Brain microvascular endothelial cell (primary cell): ENCODE measurements at regions not wholly inside any gene's neighbourhood (a gene's known extent, or its start where the extent isn't known, plus 50 kb on each side); places are given as distances from the start of the nearest gene placed in this dataset.

Source experiments
- DNase-seq: peaks from one replicate; pipeline ENCODE4 v3.0.0-alpha.2; 2020
- H3K27ac ChIP-seq: fragments of 250-450 bp; sonication (Bioruptor Pico); 2 replicates; pipeline ENCODE4 v1.5.1; 2020; ENCODE audit warnings: mild to moderate bottlenecking, moderate library complexity
- H3K27me3 ChIP-seq: fragments of 250-450 bp; sonication (Bioruptor Pico); replicated peaks from 2 replicates; pipeline ENCODE4 v1.5.1; 2020; ENCODE audit warnings: mild to moderate bottlenecking
- H3K36me3 ChIP-seq: fragments of 250-450 bp; sonication (Bioruptor Pico); replicated peaks from 2 replicates; pipeline ENCODE4 v1.5.1; 2020; ENCODE audit warnings: mild to moderate bottlenecking
- H3K4me3 ChIP-seq: 2 replicates; pipeline ENCODE4 v1.5.1; 2011; ENCODE audit warnings: low read depth, mild to moderate bottlenecking, control low read depth, low read length, moderate library complexity
- in situ Hi-C: cut with HindIII; loops from 2 replicates; pipeline ENCODE4 v1.10.0; 2017; ENCODE audit warnings: low sequenced_read_pairs, low pct_ligation_motif_present
- TF ChIP-seq, protein P1 (sequence below): IDR thresholded peaks from 2 replicates; pipeline ENCODE4 v1.5.1; 2011; ENCODE audit warnings: low read depth, mild to moderate bottlenecking, moderate library complexity, low read length, control low read depth, inconsistent platforms; ENCODE audit errors: missing control alignments

DNA sequence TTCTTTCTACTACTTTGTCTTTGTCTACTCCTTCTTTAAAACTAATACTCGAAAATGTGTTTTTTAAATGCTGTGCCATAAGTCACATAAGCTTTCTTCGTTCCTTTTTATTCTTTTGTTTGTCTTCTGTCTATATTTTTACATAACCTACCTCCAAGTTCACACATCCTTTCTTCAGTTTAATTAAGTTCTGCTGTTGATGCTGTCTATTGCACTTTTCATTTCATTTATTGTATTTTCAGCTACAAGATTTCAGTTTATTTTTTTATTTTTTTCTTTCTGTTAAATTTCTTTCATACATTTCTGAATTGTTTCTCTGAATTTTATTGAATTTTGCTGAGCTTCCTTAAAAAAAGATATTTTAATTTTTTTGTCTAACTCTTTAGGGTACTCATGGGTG is 878.2 kb downstream of the MAT2B start:
- in situ Hi-C loops, result no loop called here
- Histone ChIP-seq H3K27ac (no peak overlapping the region), H3K36me3 (no peaks in the 10 kb centered on the region), H3K4me3 (no peak overlapping the region), H3K27me3 (no peaks in the 10 kb centered on the region)
- TF ChIP-seq, protein P1, sequence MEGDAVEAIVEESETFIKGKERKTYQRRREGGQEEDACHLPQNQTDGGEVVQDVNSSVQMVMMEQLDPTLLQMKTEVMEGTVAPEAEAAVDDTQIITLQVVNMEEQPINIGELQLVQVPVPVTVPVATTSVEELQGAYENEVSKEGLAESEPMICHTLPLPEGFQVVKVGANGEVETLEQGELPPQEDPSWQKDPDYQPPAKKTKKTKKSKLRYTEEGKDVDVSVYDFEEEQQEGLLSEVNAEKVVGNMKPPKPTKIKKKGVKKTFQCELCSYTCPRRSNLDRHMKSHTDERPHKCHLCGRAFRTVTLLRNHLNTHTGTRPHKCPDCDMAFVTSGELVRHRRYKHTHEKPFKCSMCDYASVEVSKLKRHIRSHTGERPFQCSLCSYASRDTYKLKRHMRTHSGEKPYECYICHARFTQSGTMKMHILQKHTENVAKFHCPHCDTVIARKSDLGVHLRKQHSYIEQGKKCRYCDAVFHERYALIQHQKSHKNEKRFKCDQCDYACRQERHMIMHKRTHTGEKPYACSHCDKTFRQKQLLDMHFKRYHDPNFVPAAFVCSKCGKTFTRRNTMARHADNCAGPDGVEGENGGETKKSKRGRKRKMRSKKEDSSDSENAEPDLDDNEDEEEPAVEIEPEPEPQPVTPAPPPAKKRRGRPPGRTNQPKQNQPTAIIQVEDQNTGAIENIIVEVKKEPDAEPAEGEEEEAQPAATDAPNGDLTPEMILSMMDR, result no peak
- no peak for DNase-seq

DNA sequence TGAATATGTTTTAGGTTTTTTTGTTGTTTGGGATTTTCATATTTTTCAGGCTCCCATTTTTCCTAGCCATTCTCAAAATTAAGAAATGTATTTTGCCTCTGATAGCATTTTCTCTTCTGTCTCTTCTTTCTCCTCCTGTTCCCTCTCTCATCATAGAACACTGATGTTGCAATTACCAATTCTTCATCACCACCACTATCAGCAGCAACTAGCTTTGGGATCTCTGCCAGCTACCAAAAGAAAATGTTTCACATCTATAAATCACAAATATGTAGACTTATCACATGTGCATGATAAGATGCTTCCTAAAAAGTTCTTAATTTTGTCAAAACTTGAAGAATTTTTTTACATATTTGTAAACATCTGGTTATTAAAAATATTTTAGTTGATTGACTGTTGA is 887.1 kb downstream of the MAT2B start:
- H3K36me3 ChIP-seq, result no peaks in the 10 kb centered on the region
- no peak overlapping the region for H3K27ac ChIP-seq
- TF ChIP-seq, protein P1, result no peak
- H3K4me3 ChIP-seq, result no peak overlapping the region
- in situ Hi-C loops, result no loop called here
- DNase-seq, result no peak
- H3K27me3 ChIP-seq, result no peaks in the 10 kb centered on the region

DNA sequence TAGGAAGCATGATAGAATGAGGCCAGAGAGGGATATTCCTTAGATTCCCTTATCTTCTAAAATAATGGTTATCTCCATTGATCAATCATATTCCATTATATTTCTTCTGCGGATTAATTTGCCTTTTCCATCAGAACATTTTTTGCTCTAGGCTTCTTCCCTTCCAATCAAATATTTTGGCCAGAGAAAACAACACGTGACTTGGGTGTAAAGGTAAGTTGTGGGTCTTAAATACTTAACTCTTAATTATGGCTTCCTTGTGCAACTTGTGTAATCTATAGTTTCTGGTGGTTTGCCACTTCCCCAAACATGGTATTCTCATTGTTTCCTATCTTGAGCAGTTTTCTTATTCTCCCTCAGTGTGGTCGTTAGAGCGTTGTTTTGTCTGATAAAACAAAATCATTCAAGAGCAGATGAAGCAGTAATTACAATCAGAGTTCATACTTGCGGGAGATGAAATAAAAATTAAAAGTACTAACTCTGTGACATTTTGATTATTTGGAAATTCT is 889.3 kb downstream of the MAT2B start:
- H3K4me3 ChIP-seq, result no peak overlapping the region
- no peaks in the 10 kb centered on the region for H3K27me3 ChIP-seq
- no peak overlapping the region for H3K27ac ChIP-seq
- no peaks in the 10 kb centered on the region for H3K36me3 ChIP-seq
- TF ChIP-seq, protein P1, result no peak
- in situ Hi-C loops, result no loop called here
- no peak for DNase-seq

DNA sequence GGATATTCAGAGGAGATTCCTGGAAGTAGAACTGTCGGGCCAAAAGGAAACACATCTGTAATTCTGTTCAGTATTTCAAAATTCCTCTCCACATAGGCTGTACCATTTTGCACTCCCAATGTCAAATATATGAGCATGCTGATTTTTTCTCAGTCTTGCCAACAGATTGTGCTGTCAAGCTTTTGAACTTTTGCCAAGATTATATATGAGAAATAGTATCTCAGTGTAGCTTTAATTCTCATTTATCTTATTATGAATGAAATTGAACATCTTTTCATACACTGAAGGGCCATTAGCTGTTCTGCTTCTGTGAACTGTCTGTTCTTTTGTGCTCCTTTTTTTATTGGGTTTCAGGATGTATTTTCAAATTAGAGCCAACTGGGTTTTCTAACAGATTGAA is 907.1 kb downstream of the MAT2B start:
- in situ Hi-C loops, result no loop called here
- no peak overlapping the region for H3K27ac ChIP-seq
- no peak overlapping the region for H3K4me3 ChIP-seq
- DNase-seq, result no peak
- H3K36me3 ChIP-seq, result no peaks in the 10 kb centered on the region
- TF ChIP-seq, protein P1, result no peak
- no peaks in the 10 kb centered on the region for H3K27me3 ChIP-seq

DNA sequence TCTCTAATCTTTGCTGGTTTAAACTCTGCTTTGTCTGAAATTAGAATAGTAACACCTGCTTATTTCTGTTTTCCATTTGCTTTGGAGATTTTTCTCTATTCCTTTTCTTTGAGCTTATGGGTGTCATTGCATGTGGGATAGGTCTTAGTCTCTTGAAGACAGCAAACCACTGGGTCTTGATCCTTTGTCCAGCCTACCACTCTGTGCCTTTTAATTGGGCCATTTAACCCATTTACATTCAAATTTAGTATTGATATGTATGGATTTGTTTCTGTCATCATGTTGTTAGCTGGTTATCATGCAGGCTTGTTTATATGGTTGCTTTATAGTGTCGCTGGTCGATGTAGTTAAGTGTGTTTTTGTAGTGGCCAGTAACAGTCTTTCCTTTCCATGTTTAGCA is 914.7 kb downstream of the MAT2B start:
- Histone ChIP-seq H3K27me3 (no peaks in the 10 kb centered on the region), H3K36me3 (no peaks in the 10 kb centered on the region), H3K4me3 (no peak overlapping the region), H3K27ac (no peak overlapping the region)
- no peak for DNase-seq
- TF ChIP-seq, protein P1, result no peak
- in situ Hi-C loops, result no loop called here

DNA sequence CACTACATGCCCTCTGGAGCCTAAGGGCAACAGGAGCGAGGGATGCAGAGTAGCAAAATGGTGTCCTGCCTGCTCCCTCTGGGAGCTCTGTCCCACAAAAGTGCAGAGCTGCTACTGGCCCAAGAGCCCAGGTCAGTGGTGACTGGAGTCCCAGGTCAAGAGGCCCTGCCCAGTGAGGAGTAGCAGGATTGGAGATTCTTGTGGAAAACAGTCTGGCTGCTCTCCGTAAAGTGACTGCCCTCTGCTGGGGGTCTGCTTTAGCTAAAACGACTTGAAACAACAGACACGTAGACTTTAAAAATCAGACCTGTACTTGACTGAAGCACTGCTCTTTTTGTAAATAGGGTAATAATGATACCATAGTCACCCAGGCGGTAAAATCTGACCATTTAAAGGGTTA is 917.0 kb downstream of the MAT2B start:
- no peak for DNase-seq
- in situ Hi-C loops, result no loop called here
- H3K36me3 ChIP-seq, result no peaks in the 10 kb centered on the region
- H3K4me3 ChIP-seq, result no peak overlapping the region
- H3K27ac ChIP-seq, result no peak overlapping the region
- TF ChIP-seq, protein P1, result peak; percentile 40
- no peaks in the 10 kb centered on the region for H3K27me3 ChIP-seq
